Activated naive CD4-positive, alpha-beta T cell treated with anti-CD3 and anti-CD28 coated beads, Interleukin-2, amount 50 U/mL, for 24 hours (primary cell): ENCODE measurements at regions not wholly inside any gene's neighbourhood (a gene's known extent, or its start where the extent isn't known, plus 50 kb on each side); places are given as distances from the start of the nearest gene placed in this dataset.
"Not testable (repeated sequence)": the region's sequence is repeated elsewhere in the genome, so short reads cannot be mapped to it uniquely, and the experiment has no call there.

Experiments used
- H3K27ac Mint-ChIP-seq: one replicate; pipeline ENCODE4 v1.8.0; 2021; ENCODE audit warnings: mild to moderate bottlenecking, mixed read lengths
- H3K27me3 Mint-ChIP-seq: one replicate; pipeline ENCODE4 v1.8.0; 2021; ENCODE audit warnings: mixed read lengths
- H3K36me3 Mint-ChIP-seq: one replicate; pipeline ENCODE4 v1.8.0; 2021; ENCODE audit warnings: mixed read lengths
- H3K4me1 Mint-ChIP-seq: one replicate; pipeline ENCODE4 v1.8.0; 2021; ENCODE audit warnings: mixed read lengths
- H3K4me3 Mint-ChIP-seq: one replicate; pipeline ENCODE4 v1.8.0; 2021; ENCODE audit warnings: mild to moderate bottlenecking, mixed read lengths
- H3K9me3 Mint-ChIP-seq: one replicate; pipeline ENCODE4 v1.8.0; 2021; ENCODE audit warnings: mixed read lengths

GRCh38 chr15:25172691-25173090, 217.9 kb downstream of the SNRPN start:
- no peaks in the 10 kb centered on the region for H3K4me1 Mint-ChIP-seq
- no peak overlapping the region for H3K4me3 Mint-ChIP-seq
- H3K27me3 Mint-ChIP-seq, result no peaks in the 10 kb centered on the region
- H3K9me3 Mint-ChIP-seq, result peaks cover 13% of the 10 kb centered on the region
- no peak overlapping the region for H3K27ac Mint-ChIP-seq
- peaks cover 1% of the 10 kb centered on the region for H3K36me3 Mint-ChIP-seq

- Mint-ChIP-seq H3K4me1 (no peaks in the 10 kb centered on the region), H3K36me3 (peaks cover 1% of the 10 kb centered on the region), H3K4me3 (no peak overlapping the region), H3K27ac (no peak overlapping the region), H3K27me3 (no peaks in the 10 kb centered on the region), H3K9me3 (peaks cover 13% of the 10 kb centered on the region)
Measured at GRCh38 chr15:25173241-25174028, 218.6 kb downstream of the SNRPN start.

- H3K4me3 Mint-ChIP-seq, H3K36me3 Mint-ChIP-seq, H3K27ac Mint-ChIP-seq, H3K4me1 Mint-ChIP-seq, H3K27me3 Mint-ChIP-seq: not testable (repeated sequence)
- peaks cover 13% of the 10 kb centered on the region for H3K9me3 Mint-ChIP-seq
Measured at GRCh38 chr15:25174149-25174548, 219.4 kb downstream of the SNRPN start.

GRCh38 chr15:25175033-25175788, 220.4 kb downstream of the SNRPN start:
- H3K27me3 Mint-ChIP-seq, result no peaks in the 10 kb centered on the region
- no peaks in the 10 kb centered on the region for H3K4me1 Mint-ChIP-seq
- H3K9me3 Mint-ChIP-seq, result peaks cover 7% of the 10 kb centered on the region
- peaks cover 1% of the 10 kb centered on the region for H3K36me3 Mint-ChIP-seq
- H3K4me3 Mint-ChIP-seq, result no peak overlapping the region
- no peak overlapping the region for H3K27ac Mint-ChIP-seq

- H3K36me3 Mint-ChIP-seq, result peaks cover 1% of the 10 kb centered on the region
- no peaks in the 10 kb centered on the region for H3K4me1 Mint-ChIP-seq
- H3K27me3 Mint-ChIP-seq, result no peaks in the 10 kb centered on the region
- peaks cover 7% of the 10 kb centered on the region for H3K9me3 Mint-ChIP-seq
- H3K27ac Mint-ChIP-seq, result no peak overlapping the region
- H3K4me3 Mint-ChIP-seq, result no peak overlapping the region
Measured at GRCh38 chr15:25175789-25176615, 221.2 kb downstream of the SNRPN start.

GRCh38 chr15:25176616-25176923, 221.8 kb downstream of the SNRPN start:
- H3K4me3 Mint-ChIP-seq, result no peak overlapping the region
- H3K27me3 Mint-ChIP-seq, result no peaks in the 10 kb centered on the region
- H3K9me3 Mint-ChIP-seq, result peaks cover 7% of the 10 kb centered on the region
- no peak overlapping the region for H3K27ac Mint-ChIP-seq
- no peaks in the 10 kb centered on the region for H3K4me1 Mint-ChIP-seq
- peaks cover 1% of the 10 kb centered on the region for H3K36me3 Mint-ChIP-seq

- no peaks in the 10 kb centered on the region for H3K27me3 Mint-ChIP-seq
- peaks cover 1% of the 10 kb centered on the region for H3K36me3 Mint-ChIP-seq
- H3K9me3 Mint-ChIP-seq, result peaks cover 7% of the 10 kb centered on the region
- no peak overlapping the region for H3K4me3 Mint-ChIP-seq
- H3K27ac Mint-ChIP-seq, result no peak overlapping the region
- H3K4me1 Mint-ChIP-seq, result no peaks in the 10 kb centered on the region
Measured at GRCh38 chr15:25176991-25177954, 222.5 kb downstream of the SNRPN start.

GRCh38 chr15:25177955-25178801, 223.4 kb downstream of the SNRPN start:
- no peak overlapping the region for H3K27ac Mint-ChIP-seq
- H3K4me3 Mint-ChIP-seq, result no peak overlapping the region
- no peaks in the 10 kb centered on the region for H3K4me1 Mint-ChIP-seq
- H3K27me3 Mint-ChIP-seq, result no peaks in the 10 kb centered on the region
- peaks cover 7% of the 10 kb centered on the region for H3K9me3 Mint-ChIP-seq
- peaks cover 1% of the 10 kb centered on the region for H3K36me3 Mint-ChIP-seq

- H3K4me3 Mint-ChIP-seq, result no peak overlapping the region
- no peaks in the 10 kb centered on the region for H3K4me1 Mint-ChIP-seq
- H3K27me3 Mint-ChIP-seq, result no peaks in the 10 kb centered on the region
- no peak overlapping the region for H3K27ac Mint-ChIP-seq
- H3K9me3 Mint-ChIP-seq, result peaks cover 7% of the 10 kb centered on the region
- H3K36me3 Mint-ChIP-seq, result peaks cover 1% of the 10 kb centered on the region
Measured at GRCh38 chr15:25178835-25179672, 224.3 kb downstream of the SNRPN start.

GRCh38 chr15:25179673-25180511, 225.1 kb downstream of the SNRPN start:
- peaks cover 1% of the 10 kb centered on the region for H3K36me3 Mint-ChIP-seq
- peaks cover 1% of the 10 kb centered on the region for H3K9me3 Mint-ChIP-seq
- H3K4me1 Mint-ChIP-seq, result no peaks in the 10 kb centered on the region
- no peak overlapping the region for H3K27ac Mint-ChIP-seq
- H3K4me3 Mint-ChIP-seq, result no peak overlapping the region
- H3K27me3 Mint-ChIP-seq, result no peaks in the 10 kb centered on the region

GRCh38 chr15:25180606-25181292, 226.0 kb downstream of the SNRPN start:
- Mint-ChIP-seq H3K27ac (no peak overlapping the region), H3K36me3 (peaks cover 1% of the 10 kb centered on the region), H3K4me1 (no peaks in the 10 kb centered on the region), H3K9me3 (no peaks in the 10 kb centered on the region), H3K4me3 (no peak overlapping the region), H3K27me3 (no peaks in the 10 kb centered on the region)

- Mint-ChIP-seq H3K27ac (no peak overlapping the region), H3K36me3 (peaks cover 1% of the 10 kb centered on the region), H3K4me1 (no peaks in the 10 kb centered on the region), H3K4me3 (no peak overlapping the region), H3K9me3 (no peaks in the 10 kb centered on the region), H3K27me3 (no peaks in the 10 kb centered on the region)
Measured at GRCh38 chr15:25181293-25182097, 226.7 kb downstream of the SNRPN start.
